Astrocyte of the cerebellum (primary cell): ENCODE measurements at regions not wholly inside any gene's neighbourhood (a gene's known extent, or its start where the extent isn't known, plus 50 kb on each side); places are given as distances from the start of the nearest gene placed in this dataset.

Experiments used
- DNase-seq: peaks from one replicate; pipeline ENCODE4 v3.0.0-alpha.2; 2011; ENCODE audit warnings: low read depth
- H3K4me3 ChIP-seq: 2 replicates; pipeline ENCODE4 v1.5.1; 2011; ENCODE audit warnings: mild to moderate bottlenecking, low read depth, low read length, moderate library complexity
- CTCF ChIP-seq: IDR thresholded peaks from 2 replicates; pipeline ENCODE4 v1.5.1; 2012; ENCODE audit warnings: low read length, low read depth, moderate library complexity, mild to moderate bottlenecking; ENCODE audit errors: missing control alignments
- in situ Hi-C: cut with HindIII; loops from 2 replicates; pipeline ENCODE4 v1.10.0; 2017; ENCODE audit warnings: low sequenced_read_pairs

DNA sequence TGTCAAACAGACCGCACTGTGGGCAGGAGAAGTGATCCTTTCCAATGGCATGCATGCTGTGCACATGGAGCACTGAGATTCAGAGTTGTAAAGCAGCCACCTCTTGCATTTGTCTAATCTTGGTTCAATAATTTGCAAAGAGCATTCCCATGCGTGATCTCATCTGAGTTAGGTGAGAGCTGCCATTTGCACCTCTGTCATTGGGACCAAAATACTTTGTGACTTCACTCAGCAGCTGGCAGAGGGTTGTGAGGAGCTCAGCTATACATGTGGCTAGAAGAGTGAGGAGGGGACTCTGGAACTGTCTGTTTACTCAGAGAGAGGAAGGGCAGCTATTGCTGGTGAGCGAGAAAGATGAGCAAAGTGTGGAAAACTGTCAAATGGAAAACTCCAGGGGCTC is 265.1 kb upstream of the TNP1 start:
- in situ Hi-C loops = no loop called here
- no peak for DNase-seq
- TF ChIP-seq CTCF = no peak
- no peak overlapping the region for H3K4me3 ChIP-seq

DNA sequence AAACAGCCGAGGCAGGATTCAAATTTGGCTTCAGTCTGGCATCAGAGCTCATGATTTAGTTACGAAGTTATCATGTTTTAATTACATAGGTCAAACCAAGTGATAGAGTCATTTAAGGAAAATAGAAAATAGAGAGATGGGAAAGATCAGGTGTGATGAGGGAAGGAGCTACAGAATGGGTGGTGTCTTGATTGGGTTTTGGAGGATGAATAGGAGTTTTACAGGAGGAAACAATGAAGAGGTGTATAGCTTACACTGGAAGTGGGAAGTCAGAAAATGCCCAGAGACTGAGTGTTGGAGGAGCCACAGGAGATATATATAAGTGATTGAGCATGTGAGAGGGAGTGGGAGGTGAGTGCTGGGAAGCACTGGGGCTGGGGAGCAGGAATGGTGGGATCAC is 264.2 kb upstream of the TNP1 start:
- no peak for DNase-seq
- in situ Hi-C loops = no loop called here
- no peak for TF ChIP-seq CTCF
- H3K4me3 ChIP-seq = no peak overlapping the region

- no peak for TF ChIP-seq CTCF
- no peak overlapping the region for H3K4me3 ChIP-seq
- DNase-seq = no peak
- in situ Hi-C loops = no loop called here
Measured at GRCh38 chr2:217121565-217121964, 261.7 kb upstream of the TNP1 start.

- H3K4me3 ChIP-seq = no peak overlapping the region
- TF ChIP-seq CTCF = no peak
- no peak for DNase-seq
- in situ Hi-C loops = no loop called here
Measured at GRCh38 chr2:217120429-217120828, 260.6 kb upstream of the TNP1 start.

DNA sequence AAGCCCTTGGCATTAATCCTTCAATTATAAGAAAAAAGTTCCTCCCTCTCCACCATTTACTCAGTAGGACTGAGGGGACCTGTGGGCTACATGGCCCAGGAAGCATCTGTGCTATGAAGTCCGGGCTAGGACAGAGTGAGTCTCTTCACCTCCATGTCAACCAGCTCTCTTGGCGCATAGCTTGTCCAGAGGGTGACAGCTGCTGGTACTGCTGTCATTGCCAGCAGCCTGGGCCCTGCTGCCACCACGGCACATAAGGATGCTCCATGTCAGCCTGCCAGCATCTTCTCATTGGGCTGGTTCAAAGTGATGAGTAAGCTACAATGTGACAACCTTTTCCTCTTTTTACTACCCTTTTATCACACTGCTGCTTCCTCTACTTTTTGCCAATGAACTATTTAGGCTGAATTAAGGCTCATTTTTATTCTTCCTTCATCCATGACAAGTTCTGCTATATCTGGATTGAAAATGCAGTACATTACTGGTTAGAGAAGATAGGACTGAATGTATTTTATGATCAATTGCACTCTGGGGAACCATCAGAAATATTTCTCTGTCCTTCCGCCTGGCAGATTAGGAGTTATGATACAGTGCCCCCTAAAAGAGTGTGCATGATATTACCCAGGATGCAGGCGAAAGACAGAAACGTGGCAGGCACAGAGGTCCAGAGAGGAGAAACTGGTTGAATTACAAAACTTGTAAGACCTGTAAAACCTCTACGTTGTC is 258.9 kb upstream of the TNP1 start:
- no peak for TF ChIP-seq CTCF
- in situ Hi-C loops = no loop called here
- H3K4me3 ChIP-seq = no peak overlapping the region
- no peak for DNase-seq

- DNase-seq = no peak
- H3K4me3 ChIP-seq = no peak overlapping the region
- in situ Hi-C loops = no loop called here
- no peak for TF ChIP-seq CTCF
Measured at GRCh38 chr2:217117523-217117922, 257.7 kb upstream of the TNP1 start.

DNA sequence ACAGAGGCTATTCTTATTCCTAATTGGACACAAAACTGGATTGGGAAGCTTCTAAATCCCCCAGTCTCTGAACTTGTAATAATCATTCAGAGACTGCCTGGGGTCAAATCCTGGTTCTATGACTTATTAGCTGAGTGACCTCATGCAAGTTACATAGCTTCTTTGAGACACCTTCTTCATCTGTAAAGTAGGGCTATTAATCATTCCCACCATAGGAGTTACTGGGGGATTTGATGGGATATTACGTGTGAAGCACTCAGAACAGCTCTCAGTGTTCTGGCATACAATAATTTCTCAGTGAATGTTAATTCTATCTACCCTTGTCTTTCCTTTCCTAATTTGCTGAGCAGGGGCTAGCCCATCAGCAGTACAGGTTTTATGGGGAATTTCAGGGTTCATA is 256.7 kb upstream of the TNP1 start:
- no peak for DNase-seq
- in situ Hi-C loops = no loop called here
- no peak for TF ChIP-seq CTCF
- no peak overlapping the region for H3K4me3 ChIP-seq
